ENCODE measurements at regions not wholly inside any gene's neighbourhood (a gene's known extent, or its start where the extent isn't known, plus 50 kb on each side); places are given as distances from the start of the nearest gene placed in this dataset.
"Not testable (repeated sequence)": the region's sequence is repeated elsewhere in the genome, so short reads cannot be mapped to it uniquely, and the experiment has no call there.

GRCh38 chr11:23644443-23644842, 784.2 kb upstream of the CCDC179 start:
- H3K36me3 ChIP-seq: no peaks in the 10 kb centered on the region
- no peaks in the 10 kb centered on the region for H3K4me1 ChIP-seq
- WGBS: 65% methylated on average over 1 of the region's 1 CpG
- no peak overlapping the region for H3K4me3 ChIP-seq
- no peaks in the 10 kb centered on the region for H3K27me3 ChIP-seq
- no peak overlapping the region for H3K27ac ChIP-seq
- TF ChIP-seq CTCF (IDR thresholded peaks at IDR 0.05): no peak
- no peak for TF ChIP-seq POLR2A (IDR thresholded peaks at IDR 0.05)
- TF ChIP-seq POLR2AphosphoS5 (IDR thresholded peaks at IDR 0.05): no peak
- no peak for DNase-seq (ENCODE audit: low spot score in 2 of 2)
- H3K9me3 ChIP-seq: no peaks in the 10 kb centered on the region

- not testable (repeated sequence) for DNase-seq (ENCODE audit: low spot score in 2 of 2); H3K27me3 ChIP-seq; H3K27ac ChIP-seq; H3K4me1 ChIP-seq; H3K36me3 ChIP-seq; H3K9me3 ChIP-seq; H3K4me3 ChIP-seq
- 92% methylated on average over 20 of the region's 20 CpGs for WGBS
Measured at GRCh38 chr11:23652336-23652735, 792.1 kb upstream of the CCDC179 start.

GRCh38 chr11:23653071-23653675, 792.9 kb upstream of the CCDC179 start:
- Histone ChIP-seq H3K9me3 (no peaks in the 10 kb centered on the region), H3K36me3 (no peaks in the 10 kb centered on the region), H3K27ac (no peak overlapping the region), H3K4me1 (no peaks in the 10 kb centered on the region), H3K27me3 (no peaks in the 10 kb centered on the region), H3K4me3 (no peak overlapping the region)
- no peak for TF ChIP-seq POLR2AphosphoS5 (IDR thresholded peaks at IDR 0.05)
- TF ChIP-seq EP300 (IDR thresholded peaks at IDR 0.05): no peak
- no peak for TF ChIP-seq POLR2A (IDR thresholded peaks at IDR 0.05)
- WGBS: 94% methylated on average over 22 of the region's 33 CpGs
- no peak for DNase-seq (ENCODE audit: low spot score in 2 of 2)

- DNase-seq (ENCODE audit: low spot score in 2 of 2): no peak
- Histone ChIP-seq H3K27me3 (no peaks in the 10 kb centered on the region), H3K27ac (no peak overlapping the region), H3K4me3 (no peak overlapping the region), H3K4me1 (no peaks in the 10 kb centered on the region), H3K36me3 (no peaks in the 10 kb centered on the region), H3K9me3 (no peaks in the 10 kb centered on the region)
- TF ChIP-seq POLR2AphosphoS5 (IDR thresholded peaks at IDR 0.05) (no peak), CTCF (IDR thresholded peaks at IDR 0.05) (no peak), EP300 (IDR thresholded peaks at IDR 0.05) (no peak), POLR2A (IDR thresholded peaks at IDR 0.05) (no peak)
- 89% methylated on average over 1 of the region's 1 CpG for WGBS
Measured at GRCh38 chr11:23668324-23668723, 808.0 kb upstream of the CCDC179 start.

GRCh38 chr11:23673366-23673765, 813.1 kb upstream of the CCDC179 start:
- 78% methylated on average over 1 of the region's 1 CpG for WGBS
- no peak overlapping the region for H3K27ac ChIP-seq
- H3K4me1 ChIP-seq: no peaks in the 10 kb centered on the region
- H3K36me3 ChIP-seq: no peaks in the 10 kb centered on the region
- TF ChIP-seq POLR2AphosphoS5 (IDR thresholded peaks at IDR 0.05) (no peak), EP300 (IDR thresholded peaks at IDR 0.05) (no peak), POLR2A (IDR thresholded peaks at IDR 0.05) (no peak), CTCF (IDR thresholded peaks at IDR 0.05) (no peak)
- no peak for DNase-seq (ENCODE audit: low spot score in 2 of 2)
- H3K27me3 ChIP-seq: no peaks in the 10 kb centered on the region
- no peak overlapping the region for H3K4me3 ChIP-seq
- no peaks in the 10 kb centered on the region for H3K9me3 ChIP-seq

- TF ChIP-seq POLR2AphosphoS5 (IDR thresholded peaks at IDR 0.05): no peak
- no peaks in the 10 kb centered on the region for H3K36me3 ChIP-seq
- no peaks in the 10 kb centered on the region for H3K4me1 ChIP-seq
- H3K27me3 ChIP-seq: no peaks in the 10 kb centered on the region
- no peak for DNase-seq (ENCODE audit: low spot score in 2 of 2)
- H3K4me3 ChIP-seq: no peak overlapping the region
- no peaks in the 10 kb centered on the region for H3K9me3 ChIP-seq
- no peak overlapping the region for H3K27ac ChIP-seq
Measured at GRCh38 chr11:23674866-23675265, 814.6 kb upstream of the CCDC179 start.

- H3K4me3 ChIP-seq: no peak overlapping the region
- H3K36me3 ChIP-seq: no peaks in the 10 kb centered on the region
- no peaks in the 10 kb centered on the region for H3K4me1 ChIP-seq
- no peak for DNase-seq (ENCODE audit: low spot score in 2 of 2)
- no peaks in the 10 kb centered on the region for H3K27me3 ChIP-seq
- WGBS: 50% methylated on average over 1 of the region's 1 CpG
- no peak overlapping the region for H3K27ac ChIP-seq
- TF ChIP-seq CTCF (IDR thresholded peaks at IDR 0.05) (no peak), POLR2A (IDR thresholded peaks at IDR 0.05) (no peak), EP300 (IDR thresholded peaks at IDR 0.05) (no peak), POLR2AphosphoS5 (IDR thresholded peaks at IDR 0.05) (no peak)
- H3K9me3 ChIP-seq: no peaks in the 10 kb centered on the region
Measured at GRCh38 chr11:23679041-23679440, 817.8 kb upstream of the LUZP2 start.

Data from suprapubic skin (tissue), 4 donors.